H1 (cell line): ENCODE measurements at regions not wholly inside any gene's neighbourhood (a gene's known extent, or its start where the extent isn't known, plus 50 kb on each side); places are given as distances from the start of the nearest gene placed in this dataset.

Experiments
- EP300 ChIP-seq, 2 experiments: IDR thresholded peaks; 1 replicate in 1 of 2; 2 replicates in 1 of 2; pipeline ENCODE4 v1.6.1; 2011 to 2012; ENCODE audit warnings: low read depth in 2 of 2, low read length in 2 of 2, mild to moderate bottlenecking in 2 of 2, borderline replicate concordance in 1 of 2, inconsistent platforms in 1 of 2, moderate library complexity in 1 of 2
- GTF2F1 ChIP-seq: IDR thresholded peaks from 2 replicates; pipeline ENCODE4 v1.6.1; 2012; ENCODE audit warnings: low read depth, low read length, improper control_type of control experiment, borderline replicate concordance
- MAFK ChIP-seq: IDR thresholded peaks from 2 replicates; pipeline ENCODE4 v1.6.1; 2012; ENCODE audit warnings: low read depth, mild to moderate bottlenecking, improper control_type of control experiment, low read length
- MAX ChIP-seq: IDR thresholded peaks from 2 replicates; pipeline ENCODE4 v1.6.1; 2012; ENCODE audit warnings: inconsistent platforms
- POLR2A ChIP-seq, 2 experiments: IDR thresholded peaks; 1 replicate in 1 of 2; 2 replicates in 1 of 2; pipeline ENCODE4 v1.6.1; 2011; ENCODE audit warnings: low read depth in 2 of 2, low read length in 2 of 2, mild to moderate bottlenecking in 2 of 2; ENCODE audit errors: control extremely low read depth in 1 of 2
- POLR2AphosphoS5 ChIP-seq: IDR thresholded peaks from 2 replicates; pipeline ENCODE4 v1.6.1; 2011; ENCODE audit warnings: low read depth, low read length
- TCF12 ChIP-seq: IDR thresholded peaks from 2 replicates; pipeline ENCODE4 v1.6.1; 2011; ENCODE audit warnings: low read depth, mild to moderate bottlenecking, low read length
- TF ChIP-seq, protein P1 (sequence below), 3 experiments: IDR thresholded peaks; 1 replicate in 2 of 3; 2 replicates in 1 of 3; pipeline versions ENCODE4 v1.5.1 to v1.6.1; 2011; ENCODE audit warnings: low read length in 3 of 3, mild to moderate bottlenecking in 3 of 3, inconsistent platforms in 2 of 3, low read depth in 1 of 3, moderate library complexity in 1 of 3; ENCODE audit not compliant: insufficient read depth in 1 of 3; ENCODE audit errors: control extremely low read depth in 1 of 3
- TF ChIP-seq, protein P2 (sequence below): IDR thresholded peaks from 2 replicates; pipeline ENCODE4 v1.6.1; 2012; ENCODE audit warnings: low read length, inconsistent platforms
- TF ChIP-seq, protein P3 (sequence below): fragments of 300-600 bp; sonication (generic); IDR thresholded peaks from 2 replicates; pipeline ENCODE4 v1.7.1; 2012; ENCODE audit warnings: low read length, moderate library complexity, mild to moderate bottlenecking, inconsistent platforms; ENCODE audit not compliant: insufficient replicate concordance

- TF ChIP-seq MAX (no peak), MAFK (no peak), EP300 (IDR thresholded peaks at IDR 0.05; ENCODE audit: borderline replicate concordance in 1 of 2, low read depth in 2 of 2, low read length in 2 of 2) (no peak), POLR2AphosphoS5 (no peak), POLR2A (IDR thresholded peaks at IDR 0.05; ENCODE audit: control extremely low read depth in 1 of 2, low read depth in 2 of 2, low read length in 2 of 2) (no peak), GTF2F1 (no peak), TCF12 (no peak)
- TF ChIP-seq, protein P1, sequence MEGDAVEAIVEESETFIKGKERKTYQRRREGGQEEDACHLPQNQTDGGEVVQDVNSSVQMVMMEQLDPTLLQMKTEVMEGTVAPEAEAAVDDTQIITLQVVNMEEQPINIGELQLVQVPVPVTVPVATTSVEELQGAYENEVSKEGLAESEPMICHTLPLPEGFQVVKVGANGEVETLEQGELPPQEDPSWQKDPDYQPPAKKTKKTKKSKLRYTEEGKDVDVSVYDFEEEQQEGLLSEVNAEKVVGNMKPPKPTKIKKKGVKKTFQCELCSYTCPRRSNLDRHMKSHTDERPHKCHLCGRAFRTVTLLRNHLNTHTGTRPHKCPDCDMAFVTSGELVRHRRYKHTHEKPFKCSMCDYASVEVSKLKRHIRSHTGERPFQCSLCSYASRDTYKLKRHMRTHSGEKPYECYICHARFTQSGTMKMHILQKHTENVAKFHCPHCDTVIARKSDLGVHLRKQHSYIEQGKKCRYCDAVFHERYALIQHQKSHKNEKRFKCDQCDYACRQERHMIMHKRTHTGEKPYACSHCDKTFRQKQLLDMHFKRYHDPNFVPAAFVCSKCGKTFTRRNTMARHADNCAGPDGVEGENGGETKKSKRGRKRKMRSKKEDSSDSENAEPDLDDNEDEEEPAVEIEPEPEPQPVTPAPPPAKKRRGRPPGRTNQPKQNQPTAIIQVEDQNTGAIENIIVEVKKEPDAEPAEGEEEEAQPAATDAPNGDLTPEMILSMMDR (IDR thresholded peaks at IDR 0.05; ENCODE audit: control extremely low read depth in 1 of 3, insufficient read depth in 1 of 3, low read depth in 1 of 3, low read length in 3 of 3): no peak
- TF ChIP-seq, protein P2, sequence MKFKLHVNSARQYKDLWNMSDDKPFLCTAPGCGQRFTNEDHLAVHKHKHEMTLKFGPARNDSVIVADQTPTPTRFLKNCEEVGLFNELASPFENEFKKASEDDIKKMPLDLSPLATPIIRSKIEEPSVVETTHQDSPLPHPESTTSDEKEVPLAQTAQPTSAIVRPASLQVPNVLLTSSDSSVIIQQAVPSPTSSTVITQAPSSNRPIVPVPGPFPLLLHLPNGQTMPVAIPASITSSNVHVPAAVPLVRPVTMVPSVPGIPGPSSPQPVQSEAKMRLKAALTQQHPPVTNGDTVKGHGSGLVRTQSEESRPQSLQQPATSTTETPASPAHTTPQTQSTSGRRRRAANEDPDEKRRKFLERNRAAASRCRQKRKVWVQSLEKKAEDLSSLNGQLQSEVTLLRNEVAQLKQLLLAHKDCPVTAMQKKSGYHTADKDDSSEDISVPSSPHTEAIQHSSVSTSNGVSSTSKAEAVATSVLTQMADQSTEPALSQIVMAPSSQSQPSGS: no peak
- TF ChIP-seq, protein P3, sequence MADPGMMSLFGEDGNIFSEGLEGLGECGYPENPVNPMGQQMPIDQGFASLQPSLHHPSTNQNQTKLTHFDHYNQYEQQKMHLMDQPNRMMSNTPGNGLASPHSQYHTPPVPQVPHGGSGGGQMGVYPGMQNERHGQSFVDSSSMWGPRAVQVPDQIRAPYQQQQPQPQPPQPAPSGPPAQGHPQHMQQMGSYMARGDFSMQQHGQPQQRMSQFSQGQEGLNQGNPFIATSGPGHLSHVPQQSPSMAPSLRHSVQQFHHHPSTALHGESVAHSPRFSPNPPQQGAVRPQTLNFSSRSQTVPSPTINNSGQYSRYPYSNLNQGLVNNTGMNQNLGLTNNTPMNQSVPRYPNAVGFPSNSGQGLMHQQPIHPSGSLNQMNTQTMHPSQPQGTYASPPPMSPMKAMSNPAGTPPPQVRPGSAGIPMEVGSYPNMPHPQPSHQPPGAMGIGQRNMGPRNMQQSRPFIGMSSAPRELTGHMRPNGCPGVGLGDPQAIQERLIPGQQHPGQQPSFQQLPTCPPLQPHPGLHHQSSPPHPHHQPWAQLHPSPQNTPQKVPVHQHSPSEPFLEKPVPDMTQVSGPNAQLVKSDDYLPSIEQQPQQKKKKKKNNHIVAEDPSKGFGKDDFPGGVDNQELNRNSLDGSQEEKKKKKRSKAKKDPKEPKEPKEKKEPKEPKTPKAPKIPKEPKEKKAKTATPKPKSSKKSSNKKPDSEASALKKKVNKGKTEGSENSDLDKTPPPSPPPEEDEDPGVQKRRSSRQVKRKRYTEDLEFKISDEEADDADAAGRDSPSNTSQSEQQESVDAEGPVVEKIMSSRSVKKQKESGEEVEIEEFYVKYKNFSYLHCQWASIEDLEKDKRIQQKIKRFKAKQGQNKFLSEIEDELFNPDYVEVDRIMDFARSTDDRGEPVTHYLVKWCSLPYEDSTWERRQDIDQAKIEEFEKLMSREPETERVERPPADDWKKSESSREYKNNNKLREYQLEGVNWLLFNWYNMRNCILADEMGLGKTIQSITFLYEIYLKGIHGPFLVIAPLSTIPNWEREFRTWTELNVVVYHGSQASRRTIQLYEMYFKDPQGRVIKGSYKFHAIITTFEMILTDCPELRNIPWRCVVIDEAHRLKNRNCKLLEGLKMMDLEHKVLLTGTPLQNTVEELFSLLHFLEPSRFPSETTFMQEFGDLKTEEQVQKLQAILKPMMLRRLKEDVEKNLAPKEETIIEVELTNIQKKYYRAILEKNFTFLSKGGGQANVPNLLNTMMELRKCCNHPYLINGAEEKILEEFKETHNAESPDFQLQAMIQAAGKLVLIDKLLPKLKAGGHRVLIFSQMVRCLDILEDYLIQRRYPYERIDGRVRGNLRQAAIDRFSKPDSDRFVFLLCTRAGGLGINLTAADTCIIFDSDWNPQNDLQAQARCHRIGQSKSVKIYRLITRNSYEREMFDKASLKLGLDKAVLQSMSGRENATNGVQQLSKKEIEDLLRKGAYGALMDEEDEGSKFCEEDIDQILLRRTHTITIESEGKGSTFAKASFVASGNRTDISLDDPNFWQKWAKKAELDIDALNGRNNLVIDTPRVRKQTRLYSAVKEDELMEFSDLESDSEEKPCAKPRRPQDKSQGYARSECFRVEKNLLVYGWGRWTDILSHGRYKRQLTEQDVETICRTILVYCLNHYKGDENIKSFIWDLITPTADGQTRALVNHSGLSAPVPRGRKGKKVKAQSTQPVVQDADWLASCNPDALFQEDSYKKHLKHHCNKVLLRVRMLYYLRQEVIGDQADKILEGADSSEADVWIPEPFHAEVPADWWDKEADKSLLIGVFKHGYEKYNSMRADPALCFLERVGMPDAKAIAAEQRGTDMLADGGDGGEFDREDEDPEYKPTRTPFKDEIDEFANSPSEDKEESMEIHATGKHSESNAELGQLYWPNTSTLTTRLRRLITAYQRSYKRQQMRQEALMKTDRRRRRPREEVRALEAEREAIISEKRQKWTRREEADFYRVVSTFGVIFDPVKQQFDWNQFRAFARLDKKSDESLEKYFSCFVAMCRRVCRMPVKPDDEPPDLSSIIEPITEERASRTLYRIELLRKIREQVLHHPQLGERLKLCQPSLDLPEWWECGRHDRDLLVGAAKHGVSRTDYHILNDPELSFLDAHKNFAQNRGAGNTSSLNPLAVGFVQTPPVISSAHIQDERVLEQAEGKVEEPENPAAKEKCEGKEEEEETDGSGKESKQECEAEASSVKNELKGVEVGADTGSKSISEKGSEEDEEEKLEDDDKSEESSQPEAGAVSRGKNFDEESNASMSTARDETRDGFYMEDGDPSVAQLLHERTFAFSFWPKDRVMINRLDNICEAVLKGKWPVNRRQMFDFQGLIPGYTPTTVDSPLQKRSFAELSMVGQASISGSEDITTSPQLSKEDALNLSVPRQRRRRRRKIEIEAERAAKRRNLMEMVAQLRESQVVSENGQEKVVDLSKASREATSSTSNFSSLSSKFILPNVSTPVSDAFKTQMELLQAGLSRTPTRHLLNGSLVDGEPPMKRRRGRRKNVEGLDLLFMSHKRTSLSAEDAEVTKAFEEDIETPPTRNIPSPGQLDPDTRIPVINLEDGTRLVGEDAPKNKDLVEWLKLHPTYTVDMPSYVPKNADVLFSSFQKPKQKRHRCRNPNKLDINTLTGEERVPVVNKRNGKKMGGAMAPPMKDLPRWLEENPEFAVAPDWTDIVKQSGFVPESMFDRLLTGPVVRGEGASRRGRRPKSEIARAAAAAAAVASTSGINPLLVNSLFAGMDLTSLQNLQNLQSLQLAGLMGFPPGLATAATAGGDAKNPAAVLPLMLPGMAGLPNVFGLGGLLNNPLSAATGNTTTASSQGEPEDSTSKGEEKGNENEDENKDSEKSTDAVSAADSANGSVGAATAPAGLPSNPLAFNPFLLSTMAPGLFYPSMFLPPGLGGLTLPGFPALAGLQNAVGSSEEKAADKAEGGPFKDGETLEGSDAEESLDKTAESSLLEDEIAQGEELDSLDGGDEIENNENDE: no peak
Measured at GRCh38 chr1:30161953-30162352, 561.4 kb downstream of the MATN1 start.
